ENCODE measurements at regions not wholly inside any gene's neighbourhood (a gene's known extent, or its start where the extent isn't known, plus 50 kb on each side); places are given as distances from the start of the nearest gene placed in this dataset.

GRCh38 chr4:34158878-34159277 is 2085.4 kb downstream of the ARAP2 start:
- Mint-ChIP-seq H3K4me3 (no peak overlapping the region), H3K36me3 (ENCODE audit: low read depth) (no peaks in the 10 kb centered on the region), H3K27ac (no peak overlapping the region), H3K27me3 (no peaks in the 10 kb centered on the region), H3K4me1 (no peaks in the 10 kb centered on the region), H3K9me3 (ENCODE audit: low read depth) (peaks cover 13% of the 10 kb centered on the region)
- CTCF ChIA-PET = no interaction called here
- intact Hi-C loops (cut with DNase I, micrococcal nuclease) = no loop called here
- POLR2A ChIA-PET = no interaction called here
- no peak for DNase-seq
- ATAC-seq = no peak

- ChIA-PET POLR2A (no interaction called here), CTCF (no interaction called here)
- ATAC-seq (no peak), DNase-seq (no peak)
- Mint-ChIP-seq H3K36me3 (ENCODE audit: low read depth) (no peaks in the 10 kb centered on the region), H3K27me3 (no peaks in the 10 kb centered on the region), H3K9me3 (ENCODE audit: low read depth) (peaks cover 9% of the 10 kb centered on the region), H3K4me3 (no peak overlapping the region), H3K4me1 (no peaks in the 10 kb centered on the region), H3K27ac (no peak overlapping the region)
- intact Hi-C loops (cut with DNase I, micrococcal nuclease) = no loop called here
Measured at GRCh38 chr4:34170946-34171345, 2073.4 kb downstream of the ARAP2 start.

- Mint-ChIP-seq H3K4me1 (no peaks in the 10 kb centered on the region), H3K27me3 (no peaks in the 10 kb centered on the region), H3K36me3 (ENCODE audit: low read depth) (no peaks in the 10 kb centered on the region), H3K4me3 (no peak overlapping the region), H3K27ac (no peak overlapping the region), H3K9me3 (ENCODE audit: low read depth) (peaks cover 14% of the 10 kb centered on the region)
- DNase-seq = no peak
- ChIA-PET POLR2A (no interaction called here), CTCF (no interaction called here)
- intact Hi-C loops (cut with DNase I, micrococcal nuclease) = no loop called here
- no peak for ATAC-seq
Measured at GRCh38 chr4:34176609-34177008, 2067.7 kb downstream of the ARAP2 start.

- CTCF ChIA-PET = no interaction called here
- peaks cover 13% of the 10 kb centered on the region for H3K9me3 Mint-ChIP-seq (ENCODE audit: low read depth)
Measured at GRCh38 chr4:34178476-34178875, 2065.8 kb downstream of the ARAP2 start.

GRCh38 chr4:34181311-34181841 is 2062.9 kb downstream of the ARAP2 start:
- Mint-ChIP-seq H3K4me1 (no peaks in the 10 kb centered on the region), H3K27ac (no peak overlapping the region), H3K4me3 (no peak overlapping the region), H3K36me3 (ENCODE audit: low read depth) (no peaks in the 10 kb centered on the region), H3K9me3 (ENCODE audit: low read depth) (peaks cover 9% of the 10 kb centered on the region), H3K27me3 (no peaks in the 10 kb centered on the region)
- CTCF ChIA-PET = no interaction called here
- intact Hi-C loops (cut with DNase I, micrococcal nuclease) = no loop called here
- POLR2A ChIA-PET = no interaction called here
- ATAC-seq (no peak), DNase-seq (no peak)

More at GRCh38 chr4:34178476-34178875, 2065.8 kb downstream of the ARAP2 start:
- Mint-ChIP-seq H3K36me3 (ENCODE audit: low read depth) (no peaks in the 10 kb centered on the region), H3K4me3 (no peak overlapping the region), H3K27ac (no peak overlapping the region), H3K4me1 (no peaks in the 10 kb centered on the region), H3K27me3 (no peaks in the 10 kb centered on the region)
- POLR2A ChIA-PET = interaction anchor here (0.5 kb wide), 1 partner anchor 173 kb away, joined by 3 read pairs; no protein-coding TSS in a partner anchor
- ATAC-seq = no peak
- intact Hi-C loops (cut with DNase I, micrococcal nuclease) = no loop called here
- DNase-seq = no peak

GRCh38 chr4:34181891-34182290 is 2062.4 kb downstream of the ARAP2 start:
- ChIA-PET POLR2A (no interaction called here), CTCF (no interaction called here)
- Mint-ChIP-seq H3K9me3 (ENCODE audit: low read depth) (peaks cover 6% of the 10 kb centered on the region), H3K27ac (no peak overlapping the region), H3K36me3 (ENCODE audit: low read depth) (no peaks in the 10 kb centered on the region), H3K27me3 (no peaks in the 10 kb centered on the region), H3K4me3 (no peak overlapping the region), H3K4me1 (no peaks in the 10 kb centered on the region)
- DNase-seq (no peak), ATAC-seq (no peak)
- intact Hi-C loops (cut with DNase I, micrococcal nuclease) = no loop called here

GRCh38 chr4:34182306-34182705 is 2062.0 kb downstream of the ARAP2 start:
- ChIA-PET POLR2A (no interaction called here), CTCF (no interaction called here)
- no peaks in the 10 kb centered on the region for H3K36me3 Mint-ChIP-seq (ENCODE audit: low read depth)
- DNase-seq (no peak), ATAC-seq (no peak)
- intact Hi-C loops (cut with DNase I, micrococcal nuclease) = no loop called here
- peaks cover 5% of the 10 kb centered on the region for H3K9me3 Mint-ChIP-seq (ENCODE audit: low read depth)
- no peak overlapping the region for H3K27ac Mint-ChIP-seq
- H3K4me3 Mint-ChIP-seq = no peak overlapping the region
- no peaks in the 10 kb centered on the region for H3K27me3 Mint-ChIP-seq
- no peaks in the 10 kb centered on the region for H3K4me1 Mint-ChIP-seq

- ChIA-PET POLR2A (interaction anchor here (0.6 kb wide), 1 partner anchor 285 kb away, joined by 3 read pairs; no protein-coding TSS in a partner anchor), CTCF (interaction anchor here (1.3 kb wide), 1 partner anchor 17 kb away, joined by 4 read pairs; no protein-coding TSS in a partner anchor)
- Mint-ChIP-seq H3K36me3 (ENCODE audit: low read depth) (no peaks in the 10 kb centered on the region), H3K27ac (no peak overlapping the region), H3K4me1 (no peaks in the 10 kb centered on the region), H3K27me3 (no peaks in the 10 kb centered on the region), H3K4me3 (no peak overlapping the region), H3K9me3 (ENCODE audit: low read depth) (peaks cover 5% of the 10 kb centered on the region)
- ATAC-seq (no peak), DNase-seq (no peak)
- intact Hi-C loops (cut with DNase I, micrococcal nuclease) = no loop called here
Measured at GRCh38 chr4:34183926-34184325, 2060.4 kb downstream of the ARAP2 start.

GRCh38 chr4:34187056-34187455 is 2057.3 kb downstream of the ARAP2 start:
- no peak for DNase-seq

GRCh38 chr4:34191443-34191842 is 2052.9 kb downstream of the ARAP2 start:
- Mint-ChIP-seq H3K27ac (no peak overlapping the region), H3K36me3 (ENCODE audit: low read depth) (no peaks in the 10 kb centered on the region), H3K9me3 (ENCODE audit: low read depth) (no peaks in the 10 kb centered on the region), H3K27me3 (no peaks in the 10 kb centered on the region), H3K4me1 (no peaks in the 10 kb centered on the region), H3K4me3 (no peak overlapping the region)
- ATAC-seq (no peak), DNase-seq (no peak)
- ChIA-PET CTCF (no interaction called here), POLR2A (no interaction called here)
- intact Hi-C loops (cut with DNase I, micrococcal nuclease) = no loop called here

More at GRCh38 chr4:34187056-34187455, 2057.3 kb downstream of the ARAP2 start:
- peaks cover 4% of the 10 kb centered on the region for H3K9me3 Mint-ChIP-seq (ENCODE audit: low read depth)
- intact Hi-C loops (cut with DNase I, micrococcal nuclease) = no loop called here
- H3K4me3 Mint-ChIP-seq = no peak overlapping the region
- H3K36me3 Mint-ChIP-seq (ENCODE audit: low read depth) = no peaks in the 10 kb centered on the region
- no peak for ATAC-seq
- POLR2A ChIA-PET = no interaction called here
- no peaks in the 10 kb centered on the region for H3K27me3 Mint-ChIP-seq
- H3K27ac Mint-ChIP-seq = no peak overlapping the region
- H3K4me1 Mint-ChIP-seq = no peaks in the 10 kb centered on the region
- CTCF ChIA-PET = no interaction called here

- no peaks in the 10 kb centered on the region for H3K27me3 Mint-ChIP-seq
- intact Hi-C loops (cut with DNase I, micrococcal nuclease) = no loop called here
- POLR2A ChIA-PET = no interaction called here
- no peak overlapping the region for H3K4me3 Mint-ChIP-seq
- CTCF ChIA-PET = no interaction called here
- H3K9me3 Mint-ChIP-seq (ENCODE audit: low read depth) = no peaks in the 10 kb centered on the region
- DNase-seq (no peak), ATAC-seq (no peak)
- no peak overlapping the region for H3K27ac Mint-ChIP-seq
- no peaks in the 10 kb centered on the region for H3K36me3 Mint-ChIP-seq (ENCODE audit: low read depth)
- H3K4me1 Mint-ChIP-seq = no peaks in the 10 kb centered on the region
Measured at GRCh38 chr4:34193451-34194154, 2050.7 kb downstream of the ARAP2 start.

- Mint-ChIP-seq H3K4me1 (no peaks in the 10 kb centered on the region), H3K36me3 (ENCODE audit: low read depth) (no peaks in the 10 kb centered on the region), H3K27ac (no peak overlapping the region), H3K4me3 (no peak overlapping the region), H3K9me3 (ENCODE audit: low read depth) (no peaks in the 10 kb centered on the region), H3K27me3 (no peaks in the 10 kb centered on the region)
- no peak for ATAC-seq
- DNase-seq = no peak
- CTCF ChIA-PET = no interaction called here
- intact Hi-C loops (cut with DNase I, micrococcal nuclease) = no loop called here
- POLR2A ChIA-PET = no interaction called here
Measured at GRCh38 chr4:34194585-34194984, 2049.7 kb downstream of the ARAP2 start.
